ENCODE measurements at regions not wholly inside any gene's neighbourhood (a gene's known extent, or its start where the extent isn't known, plus 50 kb on each side); places are given as distances from the start of the nearest gene placed in this dataset.

DNA sequence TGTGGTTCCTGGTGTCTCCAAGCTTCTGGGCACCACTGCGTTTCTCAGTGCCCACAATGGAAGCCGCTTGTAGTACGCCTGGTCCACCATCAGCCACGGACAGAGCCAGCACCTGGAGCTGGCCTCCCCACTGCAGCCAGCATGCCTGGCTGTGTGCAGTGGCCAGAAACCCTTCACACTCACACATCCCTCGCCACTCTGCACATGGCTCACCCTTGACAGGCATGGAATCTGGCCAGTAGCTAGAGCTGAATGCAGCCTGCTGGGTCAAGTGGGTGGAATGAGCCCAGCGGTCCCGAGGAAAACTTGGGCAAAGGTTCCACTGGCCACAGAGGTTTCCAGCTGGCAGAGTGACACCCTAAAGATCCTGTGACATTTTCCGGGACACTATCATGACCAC, 146.0 kb upstream of the ADO start:
- TF ChIP-seq, protein P1, sequence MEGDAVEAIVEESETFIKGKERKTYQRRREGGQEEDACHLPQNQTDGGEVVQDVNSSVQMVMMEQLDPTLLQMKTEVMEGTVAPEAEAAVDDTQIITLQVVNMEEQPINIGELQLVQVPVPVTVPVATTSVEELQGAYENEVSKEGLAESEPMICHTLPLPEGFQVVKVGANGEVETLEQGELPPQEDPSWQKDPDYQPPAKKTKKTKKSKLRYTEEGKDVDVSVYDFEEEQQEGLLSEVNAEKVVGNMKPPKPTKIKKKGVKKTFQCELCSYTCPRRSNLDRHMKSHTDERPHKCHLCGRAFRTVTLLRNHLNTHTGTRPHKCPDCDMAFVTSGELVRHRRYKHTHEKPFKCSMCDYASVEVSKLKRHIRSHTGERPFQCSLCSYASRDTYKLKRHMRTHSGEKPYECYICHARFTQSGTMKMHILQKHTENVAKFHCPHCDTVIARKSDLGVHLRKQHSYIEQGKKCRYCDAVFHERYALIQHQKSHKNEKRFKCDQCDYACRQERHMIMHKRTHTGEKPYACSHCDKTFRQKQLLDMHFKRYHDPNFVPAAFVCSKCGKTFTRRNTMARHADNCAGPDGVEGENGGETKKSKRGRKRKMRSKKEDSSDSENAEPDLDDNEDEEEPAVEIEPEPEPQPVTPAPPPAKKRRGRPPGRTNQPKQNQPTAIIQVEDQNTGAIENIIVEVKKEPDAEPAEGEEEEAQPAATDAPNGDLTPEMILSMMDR (IDR thresholded peaks at IDR 0.05): no peak
- no peak for TF ChIP-seq POLR2A (IDR thresholded peaks at IDR 0.05)

All from heart left ventricle (tissue), 13 donors.